ENCODE measurements at regions not wholly inside any gene's neighbourhood (a gene's known extent, or its start where the extent isn't known, plus 50 kb on each side); places are given as distances from the start of the nearest gene placed in this dataset.

GRCh38 chr2:217525076-217525475 lies 477.7 kb downstream of the TNS1 start:
- no peak for DNase-seq (ENCODE audit: low spot score)

- no peak for DNase-seq (ENCODE audit: low spot score)
These were observed 479.5 kb downstream of the TNS1 start for GRCh38 chr2:217523286-217523685.

- DNase-seq (ENCODE audit: low spot score): no peak
These were observed 481.0 kb downstream of the TNS1 start for GRCh38 chr2:217521820-217522219.

GRCh38 chr2:217520356-217521010 lies 482.3 kb downstream of the TNS1 start:
- peak; percentile 30 for DNase-seq (ENCODE audit: low spot score)

- DNase-seq (ENCODE audit: low spot score): no peak
These were observed 485.4 kb downstream of the TNS1 start for GRCh38 chr2:217517402-217517801.

GRCh38 chr2:217515615-217516309 lies 487.0 kb downstream of the TNS1 start:
- DNase-seq (ENCODE audit: low spot score): no peak

- DNase-seq (ENCODE audit: low spot score): no peak
These were observed 489.5 kb downstream of the TNS1 start for GRCh38 chr2:217513258-217513657.

- no peak for DNase-seq (ENCODE audit: low spot score)
These were observed 490.1 kb downstream of the TNS1 start for GRCh38 chr2:217512728-217513127.

- DNase-seq (ENCODE audit: low spot score): no peak
These were observed 490.5 kb downstream of the TNS1 start for GRCh38 chr2:217512259-217512658.

GRCh38 chr2:217511850-217512249 lies 490.9 kb downstream of the TNS1 start:
- DNase-seq (ENCODE audit: low spot score): no peak

GRCh38 chr2:217510771-217511291 lies 492.0 kb downstream of the TNS1 start:
- peak; percentile 86 for DNase-seq (ENCODE audit: low spot score)

GRCh38 chr2:217505303-217505702 lies 497.5 kb downstream of the TNS1 start:
- no peak for DNase-seq (ENCODE audit: low spot score)

GRCh38 chr2:217501887-217502286 lies 500.9 kb downstream of the TNS1 start:
- no peak for DNase-seq (ENCODE audit: low spot score)

- no peak for DNase-seq (ENCODE audit: low spot score)
These were observed 504.9 kb downstream of the TNS1 start for GRCh38 chr2:217497843-217498377.

- DNase-seq (ENCODE audit: low spot score): no peak
These were observed 508.2 kb downstream of the TNS1 start for GRCh38 chr2:217494557-217494956.

- DNase-seq (ENCODE audit: low spot score): no peak
These were observed 511.5 kb downstream of the TNS1 start for GRCh38 chr2:217491271-217491670.

GRCh38 chr2:217489145-217489960 lies 513.4 kb downstream of the TNS1 start:
- DNase-seq (ENCODE audit: low spot score): peak; percentile 54

- no peak for DNase-seq (ENCODE audit: low spot score)
These were observed 518.7 kb downstream of the TNS1 start for GRCh38 chr2:217484046-217484445.

- no peak for DNase-seq (ENCODE audit: low spot score)
These were observed 520.6 kb downstream of the TNS1 start for GRCh38 chr2:217482056-217482710.

- DNase-seq (ENCODE audit: low spot score): no peak
These were observed 521.2 kb downstream of the TNS1 start for GRCh38 chr2:217481577-217481976.

- no peak for DNase-seq (ENCODE audit: low spot score)
These were observed 523.2 kb downstream of the TNS1 start for GRCh38 chr2:217479566-217479965.

Data from AG20443 (cell line).